GM23338 (cell line): ENCODE measurements at regions not wholly inside any gene's neighbourhood (a gene's known extent, or its start where the extent isn't known, plus 50 kb on each side); places are given as distances from the start of the nearest gene placed in this dataset.
A peak's percentile ranks its signal among the peaks of the same experiment; 100 is the strongest.

ENCODE experiments used
- CREB1 ChIP-seq: fragments of 250-450 bp; sonication (Bioruptor Pico); IDR thresholded peaks from 2 replicates; pipeline ENCODE4 v1.5.0; 2020; ENCODE audit warnings: low read depth, mild to moderate bottlenecking, moderate library complexity
- EZH2 ChIP-seq: fragments of 200-600 bp; sonication (generic); IDR thresholded peaks from one replicate; pipeline ENCODE4 v1.8.0; 2017; ENCODE audit warnings: antibody characterized with exemption, mild to moderate bottlenecking, low read depth; ENCODE audit not compliant: unreplicated experiment
- EZH2phosphoT487 ChIP-seq: fragments of 200-600 bp; sonication (generic); IDR thresholded peaks from one replicate; pipeline ENCODE4 v1.8.1; 2018; ENCODE audit warnings: antibody characterized with exemption; ENCODE audit not compliant: unreplicated experiment
- JUNB ChIP-seq: IDR thresholded peaks from one replicate; pipeline ENCODE4 v1.6.1; 2016; ENCODE audit warnings: antibody characterized with exemption; ENCODE audit not compliant: unreplicated experiment
- NANOG ChIP-seq: IDR thresholded peaks from 2 replicates; pipeline ENCODE4 v1.6.1; 2016; ENCODE audit warnings: antibody characterized with exemption, borderline replicate concordance
- POLR2AphosphoS5 ChIP-seq: IDR thresholded peaks from 2 replicates; pipeline ENCODE4 v1.6.1; 2016; ENCODE audit warnings: antibody characterized with exemption, low read depth
- REST ChIP-seq: IDR thresholded peaks from one replicate; pipeline ENCODE4 v1.6.1; 2018; ENCODE audit warnings: antibody characterized with exemption; ENCODE audit not compliant: unreplicated experiment
- STAT1 ChIP-seq: IDR thresholded peaks from one replicate; pipeline ENCODE4 v1.6.1; 2016; ENCODE audit warnings: antibody characterized with exemption; ENCODE audit not compliant: unreplicated experiment
- ZNF331 ChIP-seq: fragments of 250-450 bp; sonication (Bioruptor Pico); IDR thresholded peaks from 2 replicates; pipeline ENCODE4 v1.5.0; 2020; ENCODE audit warnings: low read depth, mild to moderate bottlenecking, moderate library complexity
- TF ChIP-seq, protein P1 (sequence below), 2 experiments: fragments of 200-600 bp in 1 of 2; sonication (generic) in 1 of 2; conservative IDR thresholded peaks; 2 replicates each; pipeline versions ENCODE4 v1.5.1 to v1.6.1; 2016 to 2017; ENCODE audit warnings: antibody characterized with exemption in 2 of 2, low read depth in 2 of 2, mild to moderate bottlenecking in 2 of 2, moderate library complexity in 1 of 2

GRCh38 chr20:48153103-48153502 lies 367.8 kb upstream of the SULF2 start:
- TF ChIP-seq, protein P1, sequence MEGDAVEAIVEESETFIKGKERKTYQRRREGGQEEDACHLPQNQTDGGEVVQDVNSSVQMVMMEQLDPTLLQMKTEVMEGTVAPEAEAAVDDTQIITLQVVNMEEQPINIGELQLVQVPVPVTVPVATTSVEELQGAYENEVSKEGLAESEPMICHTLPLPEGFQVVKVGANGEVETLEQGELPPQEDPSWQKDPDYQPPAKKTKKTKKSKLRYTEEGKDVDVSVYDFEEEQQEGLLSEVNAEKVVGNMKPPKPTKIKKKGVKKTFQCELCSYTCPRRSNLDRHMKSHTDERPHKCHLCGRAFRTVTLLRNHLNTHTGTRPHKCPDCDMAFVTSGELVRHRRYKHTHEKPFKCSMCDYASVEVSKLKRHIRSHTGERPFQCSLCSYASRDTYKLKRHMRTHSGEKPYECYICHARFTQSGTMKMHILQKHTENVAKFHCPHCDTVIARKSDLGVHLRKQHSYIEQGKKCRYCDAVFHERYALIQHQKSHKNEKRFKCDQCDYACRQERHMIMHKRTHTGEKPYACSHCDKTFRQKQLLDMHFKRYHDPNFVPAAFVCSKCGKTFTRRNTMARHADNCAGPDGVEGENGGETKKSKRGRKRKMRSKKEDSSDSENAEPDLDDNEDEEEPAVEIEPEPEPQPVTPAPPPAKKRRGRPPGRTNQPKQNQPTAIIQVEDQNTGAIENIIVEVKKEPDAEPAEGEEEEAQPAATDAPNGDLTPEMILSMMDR (conservative IDR thresholded peaks at IDR 0.05; ENCODE audit: low read depth in 2 of 2) = no peak
- TF ChIP-seq EZH2 = no peak
- TF ChIP-seq STAT1 = no peak
- TF ChIP-seq POLR2AphosphoS5 = no peak
- TF ChIP-seq JUNB = no peak
- no peak for TF ChIP-seq NANOG
- no peak for TF ChIP-seq CREB1
- peak; percentile 30 for TF ChIP-seq REST
- no peak for TF ChIP-seq EZH2phosphoT487
- no peak for TF ChIP-seq ZNF331 (CRISPR knock-in tag)
